Occipital lobe (tissue), 1 donor: ENCODE measurements at regions not wholly inside any gene's neighbourhood (a gene's known extent, or its start where the extent isn't known, plus 50 kb on each side); places are given as distances from the start of the nearest gene placed in this dataset.

Experiments used
- DNase-seq: peaks from one replicate; lab custom pipeline; 2025; lab: John Stamatoyannopoulos, UW

- no peak for DNase-seq
Measured at GRCh38 chr4:175871774-175872405, 59.8 kb upstream of the GPM6A start.

- no peak for DNase-seq
Measured at GRCh38 chr4:175873707-175874106, 61.6 kb upstream of the GPM6A start.

DNA sequence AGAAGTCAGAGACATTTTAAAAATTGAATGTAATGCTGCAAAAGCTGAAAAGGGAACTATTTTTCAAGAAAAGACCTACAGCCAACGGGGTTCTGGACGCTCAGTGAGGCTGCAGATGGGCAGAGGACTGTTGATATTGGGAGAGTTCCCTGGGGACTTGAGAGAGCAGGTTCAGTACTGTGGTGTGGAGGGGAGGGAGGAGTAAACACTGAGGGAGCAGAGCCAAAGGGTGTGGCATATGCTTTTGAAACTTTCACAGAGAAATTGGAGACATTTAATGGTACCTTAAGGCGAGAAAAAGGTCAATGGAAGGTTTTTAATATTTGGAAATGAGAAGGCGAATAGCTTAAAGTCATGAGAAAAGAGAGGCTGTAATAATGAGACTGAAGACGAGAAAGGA is 62.2 kb upstream of the GPM6A start:
- DNase-seq, result no peak

GRCh38 chr4:175875993-175876771 is 64.1 kb upstream of the GPM6A start:
- DNase-seq, result no peak

- DNase-seq, result no peak
Measured at GRCh38 chr4:175882891-175883290, 70.8 kb upstream of the GPM6A start.

- no peak for DNase-seq
Measured at GRCh38 chr4:175884048-175884447, 72.0 kb upstream of the GPM6A start.

- DNase-seq, result no peak
Measured at GRCh38 chr4:175891231-175891630, 79.2 kb upstream of the GPM6A start.

GRCh38 chr4:175891851-175892250 is 79.8 kb upstream of the GPM6A start:
- DNase-seq, result no peak

- no peak for DNase-seq
Measured at GRCh38 chr4:175905925-175906324, 93.9 kb upstream of the GPM6A start.

- no peak for DNase-seq
Measured at GRCh38 chr4:175906384-175906783, 94.3 kb upstream of the GPM6A start.

DNA sequence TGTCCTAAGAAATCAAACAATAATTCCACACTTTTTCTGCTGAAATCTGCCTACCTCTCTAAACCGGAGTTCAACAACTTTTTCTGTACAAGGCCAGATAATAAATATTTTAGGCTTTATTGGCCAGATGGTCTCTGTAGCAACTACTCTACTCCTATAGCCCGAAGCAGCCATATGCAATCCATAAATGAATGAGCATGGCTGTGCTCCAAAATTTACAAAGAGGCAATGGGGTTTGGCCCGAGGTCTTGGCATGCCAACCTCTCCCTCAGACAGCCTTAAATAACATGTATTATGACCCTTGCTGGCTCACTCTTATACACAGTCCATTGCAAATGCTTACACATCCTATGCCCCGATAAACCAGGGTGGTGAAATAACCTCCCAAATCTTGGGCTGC is 98.6 kb upstream of the GPM6A start:
- DNase-seq, result no peak

GRCh38 chr4:175916626-175917351 is 104.7 kb upstream of the GPM6A start:
- DNase-seq, result no peak

DNA sequence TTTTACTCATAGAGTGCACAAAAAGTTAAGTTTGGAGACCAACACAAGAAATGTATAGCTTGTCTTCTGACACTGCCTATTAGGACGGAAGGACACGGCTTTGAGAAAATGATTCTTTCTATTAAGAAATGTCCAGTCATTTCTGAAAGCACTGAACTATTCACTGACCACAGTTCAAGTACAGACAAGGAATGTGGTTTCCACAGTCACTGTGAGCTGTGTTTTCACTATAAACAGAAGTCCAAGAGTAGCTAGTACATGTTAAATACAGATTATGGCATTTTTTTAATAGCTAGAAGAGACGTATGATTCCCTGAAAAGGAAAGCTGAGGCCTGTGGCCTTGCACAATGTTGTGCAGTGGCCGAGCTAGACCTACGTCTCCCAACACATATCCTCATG is 115.1 kb upstream of the GPM6A start:
- no peak for DNase-seq

GRCh38 chr4:175929441-175929840 is 117.4 kb upstream of the GPM6A start:
- no peak for DNase-seq

DNA sequence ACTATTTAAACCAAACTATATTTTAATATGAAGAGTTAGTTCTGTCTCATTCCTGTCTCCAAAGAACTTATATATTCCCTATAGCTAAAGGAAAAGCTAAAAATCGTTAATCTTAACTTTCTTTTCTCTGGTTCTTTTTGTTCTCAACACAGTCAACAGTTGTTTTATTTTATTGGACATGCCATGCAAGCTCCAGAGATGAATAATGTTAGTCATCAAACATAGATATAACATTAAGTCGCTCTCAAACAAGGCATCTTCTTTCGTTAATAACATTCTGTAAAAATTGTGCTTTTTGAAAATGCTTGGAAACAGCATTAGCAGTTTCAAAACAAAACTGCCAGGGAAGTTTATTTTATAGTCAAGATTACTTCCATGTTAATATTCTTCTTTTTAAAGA is 117.9 kb upstream of the GPM6A start:
- no peak for DNase-seq

GRCh38 chr4:175930471-175930870 is 118.4 kb upstream of the GPM6A start:
- no peak for DNase-seq

GRCh38 chr4:175932116-175932515 is 120.1 kb upstream of the GPM6A start:
- no peak for DNase-seq

GRCh38 chr4:175934506-175934905 is 122.4 kb upstream of the GPM6A start:
- no peak for DNase-seq

DNA sequence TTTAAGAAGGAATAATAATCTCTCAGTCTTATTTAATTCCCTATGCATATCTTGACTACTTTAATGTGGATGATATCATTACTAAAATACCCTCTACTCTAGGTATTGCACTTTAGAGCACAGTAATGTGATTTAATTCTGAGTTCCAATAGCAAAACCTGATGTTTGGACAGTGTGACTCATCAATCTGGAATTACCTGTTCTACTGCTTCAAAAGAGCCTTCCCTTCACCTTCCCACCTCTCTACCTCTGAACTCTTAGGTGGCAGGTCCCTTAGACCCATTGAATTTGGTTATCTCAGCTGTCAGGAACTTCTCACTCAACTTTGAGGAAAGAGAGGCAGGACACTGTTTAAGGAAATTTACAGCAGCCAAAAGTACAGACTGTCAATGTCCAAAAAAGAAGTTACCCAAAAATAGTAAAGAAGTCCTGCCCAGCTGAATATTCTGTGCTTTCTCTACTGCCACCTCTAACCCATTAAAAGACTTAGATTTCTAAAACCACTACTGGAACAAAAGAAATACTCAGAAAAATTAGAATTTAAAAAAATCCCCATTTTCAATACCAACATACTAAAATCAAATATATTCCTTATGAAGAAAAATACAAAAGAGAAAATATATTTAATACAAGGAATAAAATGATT is 123.1 kb upstream of the GPM6A start:
- no peak for DNase-seq

GRCh38 chr4:175944126-175944910 is 121.3 kb upstream of the WDR17 start:
- DNase-seq, result no peak

DNA sequence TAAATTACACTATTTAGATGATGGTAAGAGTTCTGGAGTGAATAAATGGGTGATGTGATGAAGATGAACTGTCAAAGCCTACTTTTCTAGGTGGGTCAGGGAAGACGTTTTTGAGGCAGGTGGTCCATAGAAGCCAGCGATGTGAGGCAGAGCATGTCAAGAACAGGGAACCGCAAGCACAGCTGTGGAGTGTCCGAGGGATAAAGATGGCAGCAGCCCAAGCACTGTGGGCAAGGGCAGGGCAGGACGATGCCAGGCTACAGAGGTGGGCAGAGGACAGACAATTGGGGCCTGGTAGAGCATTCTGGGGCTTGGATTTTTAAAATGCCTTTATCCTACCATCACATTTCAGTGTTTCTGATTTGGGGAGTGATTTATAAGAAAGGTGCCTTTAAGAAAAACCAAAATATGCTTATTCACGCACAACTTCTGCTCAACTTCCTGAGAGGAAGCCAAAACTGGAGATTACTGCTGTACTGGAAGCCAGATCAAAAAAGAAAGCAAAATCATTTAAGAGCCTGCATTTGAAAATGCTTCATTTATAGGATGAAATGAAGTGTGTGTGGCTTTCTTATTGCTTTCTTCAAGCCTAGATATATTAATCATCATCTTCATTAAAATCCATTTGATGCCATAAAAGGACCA is 119.0 kb upstream of the WDR17 start:
- no peak for DNase-seq
